ENCODE measurements at regions not wholly inside any gene's neighbourhood (a gene's known extent, or its start where the extent isn't known, plus 50 kb on each side); places are given as distances from the start of the nearest gene placed in this dataset.
A peak's percentile ranks its signal among the peaks of the same experiment; 100 is the strongest.

- DNase-seq (ENCODE audit: insufficient read length, low spot score) (no peak), FAIRE-seq (no peak)
Measured at GRCh38 chr10:2300231-2300630, 562.9 kb upstream of the ADARB2 start.

GRCh38 chr10:2296179-2296891, 559.0 kb upstream of the ADARB2 start:
- DNase-seq (ENCODE audit: insufficient read length, low spot score): no peak
- no peak for FAIRE-seq

GRCh38 chr10:2294739-2295138, 557.4 kb upstream of the ADARB2 start:
- DNase-seq (ENCODE audit: insufficient read length, low spot score) (no peak), FAIRE-seq (no peak)

- FAIRE-seq: no peak
- DNase-seq (ENCODE audit: insufficient read length, low spot score): no peak
Measured at GRCh38 chr10:2284071-2284470, 546.7 kb upstream of the ADARB2 start.

- no peak for DNase-seq (ENCODE audit: insufficient read length, low spot score)
- FAIRE-seq: no peak
Measured at GRCh38 chr10:2282202-2282601, 544.9 kb upstream of the ADARB2 start.

- FAIRE-seq (no peak), DNase-seq (ENCODE audit: insufficient read length, low spot score) (no peak)
Measured at GRCh38 chr10:2280713-2281300, 543.5 kb upstream of the ADARB2 start.

- no peak for FAIRE-seq
- DNase-seq (ENCODE audit: insufficient read length, low spot score): no peak
Measured at GRCh38 chr10:2279711-2280110, 542.4 kb upstream of the ADARB2 start.

- DNase-seq (ENCODE audit: insufficient read length, low spot score) (no peak), FAIRE-seq (no peak)
Measured at GRCh38 chr10:2278363-2278762, 541.0 kb upstream of the ADARB2 start.

- FAIRE-seq: no peak
- DNase-seq (ENCODE audit: insufficient read length, low spot score): no peak
Measured at GRCh38 chr10:2263561-2263960, 526.2 kb upstream of the ADARB2 start.

- FAIRE-seq: no peak
- no peak for DNase-seq (ENCODE audit: insufficient read length, low spot score)
Measured at GRCh38 chr10:2262878-2263277, 525.6 kb upstream of the ADARB2 start.

- DNase-seq (ENCODE audit: insufficient read length, low spot score) (no peak), FAIRE-seq (no peak)
Measured at GRCh38 chr10:2262333-2262732, 525.0 kb upstream of the ADARB2 start.

GRCh38 chr10:2256241-2256640, 518.9 kb upstream of the ADARB2 start:
- DNase-seq (ENCODE audit: insufficient read length, low spot score) (no peak), FAIRE-seq (no peak)

GRCh38 chr10:2252096-2252495, 514.8 kb upstream of the ADARB2 start:
- DNase-seq (ENCODE audit: insufficient read length, low spot score) (no peak), FAIRE-seq (no peak)

GRCh38 chr10:2251631-2252030, 514.3 kb upstream of the ADARB2 start:
- DNase-seq (ENCODE audit: insufficient read length, low spot score) (no peak), FAIRE-seq (no peak)

GRCh38 chr10:2246747-2247146, 509.4 kb upstream of the ADARB2 start:
- FAIRE-seq (no peak), DNase-seq (ENCODE audit: insufficient read length, low spot score) (no peak)

- FAIRE-seq: peak; percentile 86
- no peak for DNase-seq (ENCODE audit: insufficient read length, low spot score)
Measured at GRCh38 chr10:2245580-2245979, 508.3 kb upstream of the ADARB2 start.

- DNase-seq (ENCODE audit: insufficient read length, low spot score): no peak
- no peak for FAIRE-seq
Measured at GRCh38 chr10:2244471-2244870, 507.1 kb upstream of the ADARB2 start.

GRCh38 chr10:2236876-2237275, 499.6 kb upstream of the ADARB2 start:
- no peak for DNase-seq (ENCODE audit: insufficient read length, low spot score)
- FAIRE-seq: no peak

GRCh38 chr10:2232479-2232878, 495.2 kb upstream of the ADARB2 start:
- DNase-seq (ENCODE audit: insufficient read length, low spot score) (no peak), FAIRE-seq (no peak)

GRCh38 chr10:2230478-2230877, 493.2 kb upstream of the ADARB2 start:
- FAIRE-seq (no peak), DNase-seq (ENCODE audit: insufficient read length, low spot score) (no peak)

GRCh38 chr10:2228320-2228901, 491.1 kb upstream of the ADARB2 start:
- DNase-seq (ENCODE audit: insufficient read length, low spot score) (no peak), FAIRE-seq (no peak)

GRCh38 chr10:2225609-2226008, 488.3 kb upstream of the ADARB2 start:
- FAIRE-seq: no peak
- DNase-seq (ENCODE audit: insufficient read length, low spot score): no peak
